OCI-LY1 (cell line): ENCODE measurements at regions not wholly inside any gene's neighbourhood (a gene's known extent, or its start where the extent isn't known, plus 50 kb on each side); places are given as distances from the start of the nearest gene placed in this dataset.

ENCODE experiments used
- H2AFZ ChIP-seq: fragments of 200-600 bp; sonication (generic), shearing (Covaris generic); 2 replicates; pipeline ENCODE4 v1.6.0; 2014; ENCODE audit warnings: antibody characterized with exemption, mild to moderate bottlenecking, low read length
- H3F3A ChIP-seq: fragments of 200-600 bp; sonication (generic), shearing (Covaris generic); 2 replicates; pipeline ENCODE4 v1.6.0; 2014; ENCODE audit warnings: mild to moderate bottlenecking, antibody characterized with exemption, low read length, moderate library complexity; ENCODE audit not compliant: insufficient read depth
- H3K27ac ChIP-seq: fragments of 200-600 bp; sonication (generic); 2 replicates; pipeline ENCODE4 v1.5.1; 2014; ENCODE audit warnings: low read length, mixed run types, mild to moderate bottlenecking, low read depth; ENCODE audit not compliant: poor library complexity, severe bottlenecking
- H3K27me3 ChIP-seq: fragments of 200-600 bp; sonication (generic); 2 replicates; pipeline ENCODE4 v1.6.0; 2014; ENCODE audit warnings: antibody characterized with exemption, mild to moderate bottlenecking, low read length, moderate library complexity; ENCODE audit not compliant: insufficient read depth
- H3K36me3 ChIP-seq: fragments of 200-600 bp; sonication (generic); 2 replicates; pipeline ENCODE4 v1.6.1; 2014; ENCODE audit warnings: mild to moderate bottlenecking, antibody characterized with exemption, low read length, moderate library complexity, mixed read lengths; ENCODE audit not compliant: insufficient read depth
- H3K4me1 ChIP-seq: fragments of 200-600 bp; sonication (generic); 2 replicates; pipeline ENCODE4 v1.5.1; 2014; ENCODE audit warnings: mild to moderate bottlenecking, low read length, moderate library complexity; ENCODE audit not compliant: insufficient read depth, severe bottlenecking
- H3K4me2 ChIP-seq: fragments of 200-600 bp; sonication (generic), shearing (Covaris generic); 2 replicates; pipeline ENCODE4 v1.6.1; 2014; ENCODE audit warnings: low read length
- H3K4me3 ChIP-seq: fragments of 200-600 bp; sonication (generic); 2 replicates; pipeline ENCODE4 v1.5.1; 2014; ENCODE audit warnings: low read length, low read depth, mild to moderate bottlenecking, mixed read lengths; ENCODE audit not compliant: poor library complexity, severe bottlenecking
- H3K79me2 ChIP-seq: fragments of 200-600 bp; shearing (Covaris generic); 2 replicates; pipeline ENCODE4 v1.6.1; 2016; ENCODE audit warnings: mixed run types, low read length, mixed read lengths; ENCODE audit not compliant: insufficient read depth
- H3K9ac ChIP-seq: fragments of 200-600 bp; sonication (generic), shearing (Covaris generic); 2 replicates; pipeline ENCODE4 v1.6.1; 2014; ENCODE audit warnings: mild to moderate bottlenecking, low read length, mixed read lengths
- H3K9me2 ChIP-seq: fragments of 200-600 bp; sonication (generic), shearing (Covaris generic); 2 replicates; pipeline ENCODE4 v1.6.1; 2014; ENCODE audit warnings: low read depth, mild to moderate bottlenecking, low read length, mixed read lengths
- H3K9me3 ChIP-seq: fragments of 200-600 bp; shearing (Covaris generic); 2 replicates; pipeline ENCODE4 v1.6.1; 2014; ENCODE audit warnings: low read length, mixed read lengths
- H4K20me1 ChIP-seq: fragments of 200-600 bp; sonication (generic), shearing (Covaris generic); 2 replicates; pipeline ENCODE4 v1.6.0; 2016; ENCODE audit warnings: mild to moderate bottlenecking, low read length; ENCODE audit not compliant: insufficient read depth
- EZH2 ChIP-seq: fragments of 200-600 bp; sonication (generic), shearing (Covaris generic); IDR thresholded peaks from 2 replicates; pipeline ENCODE4 v1.8.0; 2017; ENCODE audit warnings: borderline replicate concordance, mixed run types, mild to moderate bottlenecking, antibody characterized with exemption, low read length, moderate library complexity, mixed read lengths
- TF ChIP-seq, protein P1 (sequence below): fragments of 200-600 bp; sonication (generic), shearing (Covaris generic); IDR thresholded peaks from 2 replicates; pipeline ENCODE4 v1.5.1; 2017; ENCODE audit warnings: mild to moderate bottlenecking, antibody characterized with exemption, low read length, moderate library complexity, mixed read lengths

DNA sequence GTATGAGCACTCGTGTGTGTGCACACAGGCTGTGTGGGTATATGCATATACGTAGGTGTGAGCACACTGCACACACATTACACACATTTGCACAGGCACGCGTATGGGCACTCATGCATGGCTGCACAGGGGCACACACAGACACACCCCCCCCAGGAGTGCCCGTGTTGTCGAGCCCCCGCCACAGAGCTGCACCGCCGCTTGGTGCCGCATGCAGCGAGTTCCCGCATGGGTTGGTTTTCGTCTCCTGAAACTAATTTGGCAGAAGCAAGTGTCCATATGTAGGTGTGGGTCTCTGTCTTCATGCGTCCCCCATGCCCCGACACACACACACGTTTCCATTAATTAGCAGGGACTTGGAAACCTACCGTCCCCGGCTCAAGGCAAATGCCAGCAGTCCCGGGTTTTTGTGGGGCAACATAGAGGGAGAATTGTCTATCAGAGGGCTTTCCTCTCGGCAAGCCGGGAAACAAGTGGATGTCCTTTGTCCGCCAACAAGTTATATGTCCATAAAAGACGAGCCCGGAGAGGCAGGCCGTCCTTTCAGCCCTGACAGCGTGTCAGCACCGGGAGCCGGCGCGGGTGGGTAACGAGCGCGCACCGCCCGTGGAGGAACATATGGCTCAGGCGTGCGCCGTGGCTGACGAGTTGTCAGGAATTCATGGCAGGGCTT is 1291.7 kb downstream of the BRD1 start:
- Histone ChIP-seq H3K79me2 (no peaks in the 10 kb centered on the region), H3K27ac (no peak overlapping the region), H3K27me3 (no peaks in the 10 kb centered on the region; the same call in 1 of the 2 replicates), H3K4me2 (no peak overlapping the region), H4K20me1 (no peaks in the 10 kb centered on the region), H3K9ac (no peak overlapping the region), H3K36me3 (no peaks in the 10 kb centered on the region), H3K9me3 (no peaks in the 10 kb centered on the region), H3K9me2 (no peaks in the 10 kb centered on the region), H3F3A (no peaks in the 10 kb centered on the region), H3K4me1 (no peaks in the 10 kb centered on the region), H3K4me3 (no peak overlapping the region), H2AFZ (no peak overlapping the region)
- TF ChIP-seq, protein P1, sequence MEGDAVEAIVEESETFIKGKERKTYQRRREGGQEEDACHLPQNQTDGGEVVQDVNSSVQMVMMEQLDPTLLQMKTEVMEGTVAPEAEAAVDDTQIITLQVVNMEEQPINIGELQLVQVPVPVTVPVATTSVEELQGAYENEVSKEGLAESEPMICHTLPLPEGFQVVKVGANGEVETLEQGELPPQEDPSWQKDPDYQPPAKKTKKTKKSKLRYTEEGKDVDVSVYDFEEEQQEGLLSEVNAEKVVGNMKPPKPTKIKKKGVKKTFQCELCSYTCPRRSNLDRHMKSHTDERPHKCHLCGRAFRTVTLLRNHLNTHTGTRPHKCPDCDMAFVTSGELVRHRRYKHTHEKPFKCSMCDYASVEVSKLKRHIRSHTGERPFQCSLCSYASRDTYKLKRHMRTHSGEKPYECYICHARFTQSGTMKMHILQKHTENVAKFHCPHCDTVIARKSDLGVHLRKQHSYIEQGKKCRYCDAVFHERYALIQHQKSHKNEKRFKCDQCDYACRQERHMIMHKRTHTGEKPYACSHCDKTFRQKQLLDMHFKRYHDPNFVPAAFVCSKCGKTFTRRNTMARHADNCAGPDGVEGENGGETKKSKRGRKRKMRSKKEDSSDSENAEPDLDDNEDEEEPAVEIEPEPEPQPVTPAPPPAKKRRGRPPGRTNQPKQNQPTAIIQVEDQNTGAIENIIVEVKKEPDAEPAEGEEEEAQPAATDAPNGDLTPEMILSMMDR, result no peak
- TF ChIP-seq EZH2, result no peak

DNA sequence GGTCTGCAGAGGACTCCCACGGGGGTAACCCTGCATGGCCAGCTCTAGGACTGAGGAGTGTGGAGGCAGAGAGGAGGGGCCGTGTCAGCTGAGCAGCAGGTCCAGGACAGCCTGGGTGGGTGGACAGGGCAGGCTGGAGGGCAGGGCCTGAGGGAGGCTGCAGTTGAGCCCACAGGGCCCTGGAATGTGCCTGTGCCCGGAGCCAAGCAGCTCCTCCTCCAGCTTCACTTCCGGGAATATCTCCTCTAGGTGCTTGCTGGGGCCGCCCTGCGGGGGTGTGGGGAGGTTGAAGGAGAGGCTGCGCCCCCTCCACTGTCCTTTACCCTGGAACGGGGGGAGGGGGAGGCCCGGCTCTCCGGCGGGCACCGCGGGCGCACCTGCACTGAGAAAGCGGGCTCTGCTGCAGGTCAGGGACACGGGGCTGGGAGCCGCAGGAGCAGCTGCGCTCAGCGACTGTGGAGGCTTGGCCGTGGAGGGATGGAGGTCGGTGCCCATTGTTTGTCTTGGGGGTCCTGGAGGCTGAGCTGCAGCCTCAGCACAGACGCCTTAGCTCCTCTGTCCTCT is 1293.2 kb downstream of the BRD1 start:
- Histone ChIP-seq H3K4me2 (no peak overlapping the region), H3K9me2 (no peaks in the 10 kb centered on the region), H3K9ac (no peak overlapping the region), H3K9me3 (no peaks in the 10 kb centered on the region), H3K4me3 (no peak overlapping the region), H3K27me3 (no peaks in the 10 kb centered on the region; the same call in 1 of the 2 replicates), H3K27ac (no peak overlapping the region), H3K36me3 (no peaks in the 10 kb centered on the region), H4K20me1 (no peaks in the 10 kb centered on the region), H3K79me2 (no peaks in the 10 kb centered on the region), H3F3A (no peaks in the 10 kb centered on the region), H3K4me1 (no peaks in the 10 kb centered on the region), H2AFZ (no peak overlapping the region)
- no peak for TF ChIP-seq EZH2
- TF ChIP-seq, protein P1, result no peak

DNA sequence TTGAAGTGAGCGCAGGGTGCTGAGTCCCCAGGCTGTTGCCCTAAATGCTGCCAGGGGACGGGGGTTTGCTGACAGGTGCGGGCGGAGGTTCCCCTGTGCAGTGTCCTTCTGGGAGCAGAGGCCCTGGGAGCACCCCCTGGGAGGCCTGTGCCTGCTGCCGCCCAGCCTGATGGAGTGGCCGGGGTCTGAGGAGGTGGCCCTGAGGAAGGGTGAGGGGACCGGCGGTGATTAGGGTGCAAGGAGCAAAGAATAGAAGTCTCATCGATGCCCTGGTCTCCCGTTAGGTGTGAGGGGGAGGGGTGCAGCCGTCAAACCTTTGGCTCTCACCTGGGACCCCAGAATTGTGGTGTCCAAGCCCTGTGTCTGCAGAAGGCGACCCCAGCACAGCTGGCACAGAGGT is 1294.7 kb downstream of the BRD1 start:
- Histone ChIP-seq H3K4me1 (no peaks in the 10 kb centered on the region), H3K9me3 (no peaks in the 10 kb centered on the region), H4K20me1 (no peaks in the 10 kb centered on the region), H3K36me3 (no peaks in the 10 kb centered on the region), H3K27me3 (no peaks in the 10 kb centered on the region), H3K27ac (no peak overlapping the region), H3K4me2 (no peak overlapping the region), H3K79me2 (no peaks in the 10 kb centered on the region), H3K4me3 (no peak overlapping the region), H3F3A (no peaks in the 10 kb centered on the region), H2AFZ (no peak overlapping the region), H3K9me2 (no peaks in the 10 kb centered on the region), H3K9ac (no peak overlapping the region)
- TF ChIP-seq EZH2, result no peak
- TF ChIP-seq, protein P1, result no peak
